ENCODE measurements at regions not wholly inside any gene's neighbourhood (a gene's known extent, or its start where the extent isn't known, plus 50 kb on each side); places are given as distances from the start of the nearest gene placed in this dataset.

DNA sequence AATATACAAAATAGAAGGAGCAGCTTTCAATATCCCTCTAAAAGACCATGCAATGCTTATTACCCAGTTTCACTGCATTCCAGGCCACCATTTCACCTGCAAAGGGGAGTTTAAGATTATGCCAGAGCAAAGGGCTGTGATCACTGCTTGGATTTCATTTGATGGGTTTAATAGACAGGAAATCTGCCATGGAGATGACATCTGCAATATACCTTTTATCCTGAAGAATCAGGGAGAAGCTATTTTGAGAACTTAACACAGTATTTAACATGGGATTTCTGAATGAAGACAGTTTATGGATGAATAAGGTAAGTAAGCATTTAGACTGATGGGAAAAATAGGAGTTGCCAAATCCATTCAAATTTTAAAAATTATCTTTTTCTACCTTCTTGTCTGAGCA is 303.0 kb upstream of the SLC8A1 start:
- no peak for TF ChIP-seq EZH2 (IDR thresholded peaks at IDR 0.05)
- no peak for TF ChIP-seq EZH2phosphoT487 (IDR thresholded peaks at IDR 0.05)
- TF ChIP-seq CTCF (IDR thresholded peaks at IDR 0.05): no peak

Data from neural progenitor cell (in vitro differentiated cells).